ENCODE measurements at regions not wholly inside any gene's neighbourhood (a gene's known extent, or its start where the extent isn't known, plus 50 kb on each side); places are given as distances from the start of the nearest gene placed in this dataset.

DNA sequence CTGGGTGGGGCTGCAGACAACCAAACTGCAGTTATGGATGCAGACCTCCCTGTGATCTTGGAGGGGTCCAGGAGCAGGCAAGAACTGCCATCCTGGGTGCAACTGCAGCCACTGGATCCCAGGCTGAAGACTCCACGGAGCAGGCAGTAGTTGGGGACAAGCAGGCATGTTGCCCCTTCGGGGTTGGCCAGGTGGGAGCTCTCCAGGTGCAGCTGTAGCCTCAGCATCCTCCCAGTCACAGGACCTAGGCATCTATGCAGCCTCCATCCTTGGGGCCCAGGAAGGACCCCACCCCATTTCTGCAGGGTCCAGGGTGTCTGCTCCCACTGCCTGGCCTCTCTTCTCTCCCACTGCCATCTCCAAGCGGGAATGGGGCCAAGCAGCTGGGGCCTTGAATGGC is 322.2 kb upstream of the RBMS3 start:
- H3K4me3 Mint-ChIP-seq (ENCODE audit: low read depth, unreplicated experiment), result no peak overlapping the region
- H3K9me3 Mint-ChIP-seq (ENCODE audit: low read depth, unreplicated experiment), result peaks cover 2% of the 10 kb centered on the region
- H3K36me3 Mint-ChIP-seq (ENCODE audit: insufficient read depth, unreplicated experiment), result no peaks in the 10 kb centered on the region
- H3K27me3 Mint-ChIP-seq (ENCODE audit: unreplicated experiment), result no peaks in the 10 kb centered on the region
- TF ChIP-seq, protein P1, sequence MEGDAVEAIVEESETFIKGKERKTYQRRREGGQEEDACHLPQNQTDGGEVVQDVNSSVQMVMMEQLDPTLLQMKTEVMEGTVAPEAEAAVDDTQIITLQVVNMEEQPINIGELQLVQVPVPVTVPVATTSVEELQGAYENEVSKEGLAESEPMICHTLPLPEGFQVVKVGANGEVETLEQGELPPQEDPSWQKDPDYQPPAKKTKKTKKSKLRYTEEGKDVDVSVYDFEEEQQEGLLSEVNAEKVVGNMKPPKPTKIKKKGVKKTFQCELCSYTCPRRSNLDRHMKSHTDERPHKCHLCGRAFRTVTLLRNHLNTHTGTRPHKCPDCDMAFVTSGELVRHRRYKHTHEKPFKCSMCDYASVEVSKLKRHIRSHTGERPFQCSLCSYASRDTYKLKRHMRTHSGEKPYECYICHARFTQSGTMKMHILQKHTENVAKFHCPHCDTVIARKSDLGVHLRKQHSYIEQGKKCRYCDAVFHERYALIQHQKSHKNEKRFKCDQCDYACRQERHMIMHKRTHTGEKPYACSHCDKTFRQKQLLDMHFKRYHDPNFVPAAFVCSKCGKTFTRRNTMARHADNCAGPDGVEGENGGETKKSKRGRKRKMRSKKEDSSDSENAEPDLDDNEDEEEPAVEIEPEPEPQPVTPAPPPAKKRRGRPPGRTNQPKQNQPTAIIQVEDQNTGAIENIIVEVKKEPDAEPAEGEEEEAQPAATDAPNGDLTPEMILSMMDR (IDR thresholded peaks at IDR 0.05; ENCODE audit: unreplicated experiment), result no peak
- CTCF ChIA-PET, result no interaction called here
- DNase-seq, result no peak
- no peaks in the 10 kb centered on the region for H3K4me1 Mint-ChIP-seq (ENCODE audit: low read depth, unreplicated experiment)
- no TSS peak for BruUV-seq (replicated peaks)
- no peak overlapping the region for H3K27ac Mint-ChIP-seq (ENCODE audit: unreplicated experiment)
- intact Hi-C loops (cut with micrococcal nuclease; ENCODE audit: unreplicated experiment), result no loop called here

DNA sequence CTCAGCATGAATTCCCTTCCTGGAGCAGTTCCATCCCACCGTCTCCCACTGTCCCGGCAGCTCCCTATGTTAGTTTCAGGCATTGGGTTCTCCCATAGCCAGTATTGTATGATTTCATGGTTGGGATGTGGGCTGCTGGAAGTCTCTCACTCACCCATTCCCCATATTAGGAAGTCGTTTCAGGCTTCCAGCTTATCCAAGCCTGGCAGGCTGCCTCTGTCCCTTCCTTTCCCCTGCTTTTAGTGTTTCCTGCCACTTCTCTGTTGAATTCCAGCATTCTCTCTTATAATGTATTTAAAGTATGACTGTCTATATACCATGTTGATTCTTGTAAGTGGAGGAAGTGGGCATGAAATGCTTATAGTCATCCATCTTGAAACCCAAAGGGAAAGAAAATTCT is 309.7 kb upstream of the RBMS3 start:
- intact Hi-C loops (cut with micrococcal nuclease; ENCODE audit: unreplicated experiment), result no loop called here
- H3K27ac Mint-ChIP-seq (ENCODE audit: unreplicated experiment), result no peak overlapping the region
- no TSS peak for BruUV-seq (replicated peaks)
- H3K27me3 Mint-ChIP-seq (ENCODE audit: unreplicated experiment), result no peaks in the 10 kb centered on the region
- no peaks in the 10 kb centered on the region for H3K4me1 Mint-ChIP-seq (ENCODE audit: low read depth, unreplicated experiment)
- H3K4me3 Mint-ChIP-seq (ENCODE audit: low read depth, unreplicated experiment), result no peak overlapping the region
- CTCF ChIA-PET, result no interaction called here
- H3K9me3 Mint-ChIP-seq (ENCODE audit: low read depth, unreplicated experiment), result peaks cover 7% of the 10 kb centered on the region
- DNase-seq, result no peak
- TF ChIP-seq, protein P1 (IDR thresholded peaks at IDR 0.05; ENCODE audit: unreplicated experiment), result no peak
- H3K36me3 Mint-ChIP-seq (ENCODE audit: insufficient read depth, unreplicated experiment), result no peaks in the 10 kb centered on the region

DNA sequence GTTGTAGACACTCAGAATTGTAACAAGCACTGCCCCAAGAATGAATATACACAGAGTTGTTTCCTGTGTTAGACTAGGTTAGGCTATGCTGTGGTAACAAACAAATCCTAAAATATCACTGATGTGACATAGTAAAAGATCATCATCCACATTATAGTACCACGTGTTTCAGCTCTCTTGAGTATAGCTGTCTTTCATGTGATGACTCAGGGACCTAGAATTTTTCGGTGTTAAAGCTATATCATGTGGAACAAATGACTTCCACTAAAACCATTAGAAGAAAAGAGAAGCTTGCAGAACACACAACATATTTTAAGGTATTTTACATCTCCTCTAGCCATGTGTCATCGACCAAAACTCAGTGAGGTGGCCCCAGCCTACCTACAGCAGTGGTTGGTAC is 307.9 kb upstream of the RBMS3 start:
- CTCF ChIA-PET, result no interaction called here
- no peaks in the 10 kb centered on the region for H3K4me1 Mint-ChIP-seq (ENCODE audit: low read depth, unreplicated experiment)
- no peaks in the 10 kb centered on the region for H3K27me3 Mint-ChIP-seq (ENCODE audit: unreplicated experiment)
- BruUV-seq (replicated peaks), result no TSS peak
- intact Hi-C loops (cut with micrococcal nuclease; ENCODE audit: unreplicated experiment), result no loop called here
- peaks cover 7% of the 10 kb centered on the region for H3K9me3 Mint-ChIP-seq (ENCODE audit: low read depth, unreplicated experiment)
- TF ChIP-seq, protein P1 (IDR thresholded peaks at IDR 0.05; ENCODE audit: unreplicated experiment), result no peak
- no peak for DNase-seq
- H3K36me3 Mint-ChIP-seq (ENCODE audit: insufficient read depth, unreplicated experiment), result no peaks in the 10 kb centered on the region
- no peak overlapping the region for H3K4me3 Mint-ChIP-seq (ENCODE audit: low read depth, unreplicated experiment)
- H3K27ac Mint-ChIP-seq (ENCODE audit: unreplicated experiment), result no peak overlapping the region

DNA sequence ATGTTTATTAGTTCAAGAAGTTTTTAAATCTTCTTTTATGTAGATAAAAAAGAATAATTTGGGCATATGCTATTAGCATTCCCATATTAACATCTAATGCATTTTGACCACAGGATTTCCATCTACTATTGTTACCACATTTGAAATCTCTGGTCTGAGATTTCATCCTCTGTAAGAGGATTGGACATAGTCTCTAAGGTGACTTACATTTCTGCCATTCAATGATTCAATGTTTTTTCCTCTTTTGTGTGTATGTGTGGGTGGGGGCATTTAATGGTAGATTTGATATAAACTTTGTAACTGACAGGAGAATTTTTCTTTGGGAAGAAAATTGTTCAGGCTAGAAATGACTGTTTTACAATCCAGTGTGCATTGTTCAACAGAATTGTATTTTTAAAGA is 307.3 kb upstream of the RBMS3 start:
- intact Hi-C loops (cut with micrococcal nuclease; ENCODE audit: unreplicated experiment), result no loop called here
- Mint-ChIP-seq H3K27ac (ENCODE audit: unreplicated experiment) (no peak overlapping the region), H3K36me3 (ENCODE audit: insufficient read depth, unreplicated experiment) (no peaks in the 10 kb centered on the region), H3K9me3 (ENCODE audit: low read depth, unreplicated experiment) (peaks cover 7% of the 10 kb centered on the region), H3K27me3 (ENCODE audit: unreplicated experiment) (no peaks in the 10 kb centered on the region), H3K4me3 (ENCODE audit: low read depth, unreplicated experiment) (no peak overlapping the region), H3K4me1 (ENCODE audit: low read depth, unreplicated experiment) (no peaks in the 10 kb centered on the region)
- no TSS peak for BruUV-seq (replicated peaks)
- DNase-seq, result no peak
- TF ChIP-seq, protein P1 (IDR thresholded peaks at IDR 0.05; ENCODE audit: unreplicated experiment), result no peak
- CTCF ChIA-PET, result interaction anchor here (0.6 kb wide), 1 partner anchor 20 kb away, joined by 7 read pairs; no protein-coding TSS in a partner anchor

DNA sequence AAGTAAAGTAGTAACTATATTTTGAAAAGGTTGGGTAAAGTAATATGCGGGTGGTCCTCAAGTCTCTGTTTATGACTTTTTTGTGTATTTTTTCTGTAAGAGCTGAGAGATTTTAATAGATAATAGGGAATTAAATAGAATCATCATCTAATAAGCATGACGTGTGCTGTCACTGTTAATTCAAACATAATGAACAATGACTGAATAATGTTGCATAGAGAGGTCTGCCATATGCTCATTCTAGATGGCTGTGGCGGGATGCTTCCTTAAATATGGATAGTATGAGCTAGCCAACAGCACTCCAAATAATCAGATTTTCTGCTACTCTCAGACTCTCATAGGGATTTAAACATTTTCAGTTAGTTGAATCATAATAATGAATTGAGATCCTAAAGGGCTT is 302.8 kb upstream of the RBMS3 start:
- Mint-ChIP-seq H3K9me3 (ENCODE audit: low read depth, unreplicated experiment) (peaks cover 4% of the 10 kb centered on the region), H3K4me3 (ENCODE audit: low read depth, unreplicated experiment) (no peak overlapping the region), H3K27ac (ENCODE audit: unreplicated experiment) (no peak overlapping the region), H3K36me3 (ENCODE audit: insufficient read depth, unreplicated experiment) (no peaks in the 10 kb centered on the region), H3K27me3 (ENCODE audit: unreplicated experiment) (no peaks in the 10 kb centered on the region), H3K4me1 (ENCODE audit: low read depth, unreplicated experiment) (no peaks in the 10 kb centered on the region)
- no peak for DNase-seq
- no TSS peak for BruUV-seq (replicated peaks)
- CTCF ChIA-PET, result no interaction called here
- intact Hi-C loops (cut with micrococcal nuclease; ENCODE audit: unreplicated experiment), result no loop called here
- TF ChIP-seq, protein P1 (IDR thresholded peaks at IDR 0.05; ENCODE audit: unreplicated experiment), result no peak

Data from Calu3 (cell line).